HCEC 1CT (cell line): ENCODE measurements at regions not wholly inside any gene's neighbourhood (a gene's known extent, or its start where the extent isn't known, plus 50 kb on each side); places are given as distances from the start of the nearest gene placed in this dataset.

ENCODE experiments used
- DNase-seq: peaks from one replicate; pipeline ENCODE4 v3.0.0-alpha.2; 2017

- no peak for DNase-seq
Observed at GRCh38 chr12:77488041-77488620, 342.6 kb upstream of the NAV3 start.

GRCh38 chr12:77486872-77487271, 343.8 kb upstream of the NAV3 start:
- no peak for DNase-seq

- DNase-seq: no peak
Observed at GRCh38 chr12:77485961-77486854, 344.5 kb upstream of the NAV3 start.

DNA sequence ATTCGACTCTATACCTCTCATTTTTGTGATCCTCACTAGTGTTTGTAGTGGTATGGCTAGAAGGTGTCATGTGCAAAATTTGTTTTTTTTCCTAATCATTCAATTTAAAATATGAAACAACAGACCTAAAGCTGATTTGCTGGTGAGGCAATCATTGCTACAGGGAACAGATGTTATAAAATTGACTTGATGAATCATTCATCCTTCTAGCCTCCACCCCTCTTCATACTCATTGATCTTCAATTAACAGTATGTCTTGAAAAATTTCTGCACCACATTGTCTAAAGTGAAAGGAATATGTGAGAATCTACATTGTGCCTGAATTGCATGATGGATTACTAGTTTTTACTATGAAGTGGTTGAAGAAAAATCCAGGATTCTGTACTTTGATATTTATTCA, 349.0 kb upstream of the NAV3 start:
- DNase-seq: no peak

- DNase-seq: no peak
Observed at GRCh38 chr12:77477907-77478533, 352.7 kb upstream of the NAV3 start.

- DNase-seq: no peak
Observed at GRCh38 chr12:77471801-77472200, 358.9 kb upstream of the NAV3 start.

DNA sequence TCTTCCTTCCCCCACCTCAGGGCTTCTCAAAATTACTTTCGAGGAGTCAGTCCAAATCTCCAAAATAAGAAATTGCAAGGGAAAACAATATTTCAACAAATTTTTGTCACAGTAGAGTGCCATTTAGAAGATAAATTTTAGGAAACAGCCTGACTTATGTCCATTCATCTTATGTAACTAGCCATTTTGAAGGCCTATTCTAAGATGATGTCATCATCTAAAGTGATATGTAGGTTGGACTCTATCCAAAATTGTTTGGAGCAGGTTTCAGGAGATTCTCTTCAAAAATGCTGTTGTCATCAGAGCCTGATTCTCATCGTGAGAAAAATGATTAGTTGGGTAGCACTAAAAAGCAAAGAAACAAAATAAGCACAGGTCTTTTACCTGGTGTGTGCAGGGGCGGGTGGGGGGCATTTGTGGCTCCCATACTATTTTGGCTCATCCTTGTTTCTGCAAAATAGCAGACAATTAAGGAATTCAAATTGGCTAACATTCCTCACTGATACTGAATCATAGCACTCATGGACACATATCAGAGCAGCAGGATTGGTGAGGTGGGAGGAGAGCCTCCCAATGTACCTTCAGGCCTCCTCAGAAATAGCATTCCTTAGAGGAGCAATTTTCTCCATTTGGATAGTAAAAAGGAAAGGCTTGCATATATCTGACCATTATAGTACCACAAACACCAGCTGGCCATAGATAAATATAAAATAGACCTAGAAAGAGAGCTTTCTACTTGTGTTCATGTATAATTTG, 360.9 kb upstream of the NAV3 start:
- DNase-seq: no peak

- peak; percentile 15 for DNase-seq
Observed at GRCh38 chr12:77442633-77443032, 377.3 kb upstream of the E2F7 start.

DNA sequence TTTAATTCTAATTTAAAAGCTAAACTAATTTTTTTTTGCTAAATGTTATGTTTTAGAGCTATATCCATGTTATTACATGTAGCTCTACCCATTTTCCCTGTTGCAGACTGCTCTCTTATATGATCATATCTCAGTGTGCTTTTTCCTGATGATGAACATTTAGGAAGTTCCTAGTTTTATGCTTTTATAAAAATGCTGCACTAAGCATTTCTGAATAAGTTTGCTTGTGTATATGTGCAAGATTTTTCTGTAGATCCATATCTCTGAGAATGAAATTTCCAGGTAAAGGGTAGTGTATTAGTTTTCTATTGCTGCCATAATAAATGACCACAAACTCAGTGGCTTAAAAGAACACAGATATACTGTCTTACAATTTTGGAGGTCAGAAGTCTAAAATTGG, 374.4 kb upstream of the E2F7 start:
- DNase-seq: no peak

- no peak for DNase-seq
Observed at GRCh38 chr12:77438644-77439043, 373.3 kb upstream of the E2F7 start.

- no peak for DNase-seq
Observed at GRCh38 chr12:77437206-77437605, 371.8 kb upstream of the E2F7 start.

DNA sequence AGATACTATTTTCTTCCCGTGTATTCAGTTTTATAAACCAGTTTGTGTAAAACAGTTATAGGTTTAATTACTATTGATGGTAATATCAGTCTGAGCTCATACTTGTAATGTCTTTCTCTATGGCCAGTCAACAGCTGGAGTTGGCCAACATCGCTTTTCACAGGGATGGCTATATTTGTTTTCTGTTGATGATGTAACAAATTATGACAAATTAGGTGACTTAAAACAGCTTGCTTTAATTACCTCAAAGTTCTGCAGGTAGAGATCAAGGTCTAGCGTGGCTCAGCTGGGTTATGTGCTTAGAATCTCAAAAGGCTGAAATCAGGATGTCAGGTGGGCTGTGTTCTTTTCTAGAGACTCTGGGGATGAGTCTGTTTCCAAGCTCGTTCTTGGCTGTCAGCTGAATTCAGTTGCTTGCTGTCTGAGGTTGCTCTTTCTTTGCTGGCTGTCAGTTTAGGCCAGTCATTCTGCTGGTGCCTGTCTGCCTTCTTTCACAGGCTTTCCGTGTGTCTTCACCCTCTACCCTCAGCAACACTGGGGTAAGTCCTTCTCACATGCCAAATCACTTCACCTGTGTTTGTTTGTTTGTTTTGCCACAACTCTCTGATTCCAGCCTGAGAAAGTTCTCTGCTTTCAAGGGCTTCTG, 370.2 kb upstream of the E2F7 start:
- DNase-seq: no peak

DNA sequence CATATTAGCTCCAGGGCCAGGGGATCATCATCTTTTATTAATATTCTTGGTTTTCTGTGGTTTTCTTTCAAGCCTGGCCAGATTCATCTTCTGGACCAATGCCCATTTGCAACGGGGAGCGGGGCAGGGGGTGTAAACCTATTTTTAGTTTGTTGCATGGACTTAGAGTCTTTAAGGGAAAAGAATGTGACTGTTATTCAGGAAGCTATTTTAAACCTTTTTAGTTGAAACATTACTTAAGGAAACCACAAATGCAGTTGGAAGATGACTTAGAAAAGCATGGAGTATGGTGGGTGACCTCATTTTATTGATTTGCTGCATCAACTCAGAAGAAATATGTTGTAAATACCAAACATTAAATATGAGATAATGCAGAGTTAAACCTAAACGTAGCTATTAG, 368.4 kb upstream of the E2F7 start:
- DNase-seq: peak; percentile 3

DNA sequence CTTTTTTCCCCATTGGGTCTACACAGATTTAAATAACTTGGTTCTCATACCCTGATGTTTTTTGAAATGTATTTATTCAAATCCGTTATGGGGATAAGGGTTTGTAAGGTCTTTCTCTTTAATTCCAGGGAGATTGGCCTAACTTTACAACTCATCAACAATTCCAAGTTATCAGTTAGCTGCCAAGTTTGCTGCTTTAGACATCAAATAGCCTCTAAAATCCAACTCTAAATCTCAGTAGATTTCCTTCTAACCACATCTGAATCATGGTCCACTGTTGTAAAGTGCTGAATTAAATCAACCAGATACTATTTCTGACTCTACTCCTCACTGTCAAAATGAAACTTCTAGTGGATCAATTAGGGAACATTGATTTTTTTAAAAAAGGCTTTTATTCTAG, 364.1 kb upstream of the E2F7 start:
- no peak for DNase-seq

DNA sequence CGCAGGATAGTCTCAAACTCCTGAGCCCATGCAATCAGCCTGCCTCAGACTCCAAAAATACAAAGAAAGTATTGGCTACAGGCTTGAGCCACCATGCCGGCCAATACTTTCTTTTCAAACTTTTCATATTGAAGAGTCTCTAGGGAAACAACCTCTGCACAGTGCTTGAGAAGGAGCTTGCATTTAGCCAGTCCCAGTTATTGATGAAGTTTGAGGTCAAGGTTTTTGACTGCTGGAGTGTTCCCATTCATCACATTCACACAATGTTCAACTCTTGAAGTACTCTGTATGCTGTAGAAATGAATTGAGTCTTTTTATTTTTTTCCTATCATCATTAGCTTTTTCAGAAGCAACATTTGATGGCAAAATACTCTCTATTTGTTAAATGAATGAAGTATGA, 355.8 kb upstream of the E2F7 start:
- DNase-seq: no peak

DNA sequence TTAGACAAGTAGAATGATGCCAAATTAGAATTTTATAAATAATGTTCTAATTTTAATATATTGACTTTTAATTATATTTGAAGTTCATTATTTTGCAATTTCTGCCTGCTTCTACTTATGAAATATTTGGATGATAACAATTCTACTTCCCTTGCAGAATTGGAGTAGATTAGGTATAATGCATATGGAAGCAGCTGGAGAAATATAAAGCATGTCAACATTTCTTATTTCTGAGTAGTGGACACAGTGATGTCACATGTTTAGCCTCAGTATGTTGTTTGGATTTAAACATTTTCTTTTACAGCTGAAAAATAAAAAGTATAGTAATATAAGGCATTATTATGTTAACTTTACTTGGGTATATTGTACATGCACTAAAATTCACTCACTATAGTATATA, 344.2 kb upstream of the E2F7 start:
- DNase-seq: no peak

DNA sequence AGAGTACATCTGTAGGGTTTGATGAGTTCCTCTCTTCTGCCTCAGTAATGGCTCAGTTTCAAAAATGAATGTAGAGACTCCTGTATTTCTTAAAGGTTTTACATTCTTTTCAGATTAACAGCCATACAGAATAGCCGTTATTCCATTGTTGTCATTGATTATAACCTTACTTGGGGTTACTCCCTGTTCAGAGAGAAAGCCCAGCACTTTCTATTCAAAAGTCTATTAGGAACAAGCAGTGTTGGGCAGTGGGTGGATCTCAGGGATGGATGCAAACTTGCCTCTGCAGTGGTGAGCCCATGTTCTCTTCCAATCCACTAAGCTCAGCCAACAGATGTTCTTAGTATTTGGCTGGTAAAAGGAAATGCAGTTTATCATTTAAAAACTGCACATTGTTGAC, 342.6 kb upstream of the E2F7 start:
- no peak for DNase-seq

- no peak for DNase-seq
Observed at GRCh38 chr12:77406219-77406905, 341.0 kb upstream of the E2F7 start.

- no peak for DNase-seq
Observed at GRCh38 chr12:77402716-77403115, 337.3 kb upstream of the E2F7 start.

DNA sequence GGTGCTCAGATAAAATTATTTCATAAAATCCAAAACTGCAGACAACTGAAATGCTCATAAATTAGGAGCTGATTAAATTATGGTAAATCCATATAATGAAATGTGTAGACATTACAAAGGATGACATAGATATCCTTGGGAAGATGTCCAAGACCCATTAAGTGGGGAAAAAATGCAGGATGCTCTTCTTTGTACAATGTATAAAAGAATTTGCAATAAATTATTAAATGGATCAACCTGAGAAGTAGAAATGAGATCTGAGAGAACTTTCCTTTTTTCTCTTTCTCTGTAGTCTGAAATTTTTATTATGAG, 336.4 kb upstream of the E2F7 start:
- DNase-seq: no peak

GRCh38 chr12:77401064-77401769, 335.8 kb upstream of the E2F7 start:
- no peak for DNase-seq
